H9 (cell line): ENCODE measurements at regions not wholly inside any gene's neighbourhood (a gene's known extent, or its start where the extent isn't known, plus 50 kb on each side); places are given as distances from the start of the nearest gene placed in this dataset.
"Not testable (repeated sequence)": the region's sequence is repeated elsewhere in the genome, so short reads cannot be mapped to it uniquely, and the experiment has no call there.

Experiments
- DNase-seq: peaks from one replicate; pipeline ENCODE4 v3.0.0-alpha.2; 2017
- H2AFZ ChIP-seq: one replicate; pipeline ENCODE4 v1.6.1; 2013; ENCODE audit warnings: mild to moderate bottlenecking, low read length, control low read depth, moderate library complexity
- H2AK5ac ChIP-seq: 2 replicates; pipeline ENCODE4 v1.6.1; 2013; ENCODE audit warnings: low read length, control low read depth, mixed read lengths; ENCODE audit not compliant: insufficient read length
- H2BK120ac ChIP-seq: one replicate; pipeline ENCODE4 v1.6.1; 2013; ENCODE audit warnings: low read depth, mild to moderate bottlenecking, low read length, control low read depth, inconsistent platforms; ENCODE audit not compliant: poor library complexity, severe bottlenecking
- H2BK12ac ChIP-seq: 2 replicates; pipeline ENCODE4 v1.6.1; 2013; ENCODE audit warnings: low read length, control low read depth, mixed read lengths, low read depth; ENCODE audit not compliant: insufficient read length
- H2BK15ac ChIP-seq: 2 replicates; pipeline ENCODE4 v1.6.1; 2013; ENCODE audit warnings: low read depth, low read length, control low read depth
- H2BK20ac ChIP-seq: one replicate; pipeline ENCODE4 v1.6.1; 2013; ENCODE audit warnings: low read depth, mild to moderate bottlenecking, low read length, control low read depth, inconsistent platforms; ENCODE audit not compliant: poor library complexity, severe bottlenecking
- H2BK5ac ChIP-seq: 2 replicates; pipeline ENCODE4 v1.6.1; 2013; ENCODE audit warnings: low read length, control low read depth, mixed read lengths; ENCODE audit not compliant: insufficient read length
- H3K14ac ChIP-seq: 2 replicates; pipeline ENCODE4 v1.6.1; 2013; ENCODE audit warnings: low read length, control low read depth; ENCODE audit not compliant: insufficient read depth
- H3K18ac ChIP-seq: 2 replicates; pipeline ENCODE4 v1.6.1; 2013; ENCODE audit warnings: low read depth, mild to moderate bottlenecking, mixed read lengths, low read length, control low read depth; ENCODE audit not compliant: insufficient read length
- H3K23ac ChIP-seq: 2 replicates; pipeline ENCODE4 v1.6.1; 2013; ENCODE audit warnings: low read length, control low read depth, mixed read lengths, low read depth; ENCODE audit not compliant: insufficient read length
- H3K23me2 ChIP-seq: 2 replicates; pipeline ENCODE4 v1.6.1; 2013; ENCODE audit warnings: low read depth, mild to moderate bottlenecking, mixed read lengths, low read length, control low read depth; ENCODE audit not compliant: insufficient read length, poor library complexity, severe bottlenecking
- H3K27ac ChIP-seq: 2 replicates; pipeline ENCODE4 v1.5.1; 2013; ENCODE audit warnings: low read length, control low read depth, mixed read lengths, low read depth; ENCODE audit not compliant: insufficient read length
- H3K27me3 ChIP-seq: 2 replicates; pipeline ENCODE4 v1.6.1; 2013; ENCODE audit warnings: low read length, control low read depth, inconsistent platforms; ENCODE audit not compliant: insufficient read depth
- H3K4ac ChIP-seq: 2 replicates; pipeline ENCODE4 v1.6.1; 2013; ENCODE audit warnings: low read depth, mild to moderate bottlenecking, control low read depth, inconsistent platforms, low read length, moderate library complexity
- H3K4me1 ChIP-seq: 2 replicates; pipeline ENCODE4 v1.6.1; 2013; ENCODE audit warnings: low read length, control low read depth, inconsistent platforms; ENCODE audit not compliant: insufficient read depth
- H3K4me2 ChIP-seq: 2 replicates; pipeline ENCODE4 v1.6.1; 2013; ENCODE audit warnings: low read length, control low read depth, mixed read lengths; ENCODE audit not compliant: insufficient read length, insufficient read depth
- H3K56ac ChIP-seq: 2 replicates; pipeline ENCODE4 v1.6.1; 2013; ENCODE audit warnings: low read depth, mild to moderate bottlenecking, mixed read lengths, low read length, control low read depth; ENCODE audit not compliant: insufficient read length
- H3K79me1 ChIP-seq: 2 replicates; pipeline ENCODE4 v1.6.1; 2013; ENCODE audit warnings: low read depth, mild to moderate bottlenecking, moderate library complexity, low read length, control low read depth, inconsistent platforms; ENCODE audit not compliant: insufficient read depth, poor library complexity, severe bottlenecking
- H3K79me2 ChIP-seq: 2 replicates; pipeline ENCODE4 v1.6.1; 2013; ENCODE audit warnings: low read length, control low read depth, inconsistent platforms; ENCODE audit not compliant: insufficient read depth
- H3K9ac ChIP-seq: 2 replicates; pipeline ENCODE4 v1.6.1; 2013; ENCODE audit warnings: low read length, control low read depth, mixed read lengths; ENCODE audit not compliant: insufficient read length; ENCODE audit errors: extremely low read depth
- H3K9me3 ChIP-seq: one replicate; pipeline ENCODE4 v1.6.1; 2013; ENCODE audit warnings: low read depth, low read length, inconsistent platforms; ENCODE audit not compliant: control insufficient read depth
- H3T11ph ChIP-seq: one replicate; pipeline ENCODE4 v1.6.1; 2013; ENCODE audit warnings: mild to moderate bottlenecking, low read length, control low read depth, inconsistent platforms
- H4K20me1 ChIP-seq: one replicate; pipeline ENCODE4 v1.6.1; 2013; ENCODE audit not compliant: control insufficient read depth, insufficient read length, insufficient read depth
- H4K5ac ChIP-seq: 2 replicates; pipeline ENCODE4 v1.6.1; 2013; ENCODE audit warnings: low read depth, mild to moderate bottlenecking, mixed read lengths, low read length, control low read depth; ENCODE audit not compliant: insufficient read length
- H4K8ac ChIP-seq: replicated peaks from 2 replicates; pipeline ENCODE4 v1.6.1; 2013; ENCODE audit warnings: low read length, control low read depth, mixed read lengths, low read depth; ENCODE audit not compliant: insufficient read length
- H4K91ac ChIP-seq: 2 replicates; pipeline ENCODE4 v1.6.1; 2013; ENCODE audit warnings: low read depth, mild to moderate bottlenecking, moderate library complexity, mixed read lengths, low read length, control low read depth; ENCODE audit not compliant: insufficient read length
- H3K27ac Mint-ChIP-seq, 3 experiments: 2 replicates in 2 of 3; 3 replicates in 1 of 3; pipeline ENCODE4 v1.8.0; 2020 to 2021; ENCODE audit warnings: mixed read lengths in 3 of 3, mild to moderate bottlenecking in 1 of 3, moderate library complexity in 1 of 3
- H3K27me3 Mint-ChIP-seq: 2 replicates; pipeline ENCODE4 v1.8.0; 2021; ENCODE audit warnings: low read depth, mild to moderate bottlenecking, moderate library complexity, mixed read lengths
- H3K36me3 Mint-ChIP-seq, 3 experiments: 2 replicates in 2 of 3; 3 replicates in 1 of 3; pipeline ENCODE4 v1.8.0; 2020 to 2021; ENCODE audit warnings: low read depth in 3 of 3, mixed read lengths in 3 of 3; ENCODE audit not compliant: insufficient read depth in 1 of 3
- H3K4me1 Mint-ChIP-seq, 2 experiments: 2 replicates each; pipeline ENCODE4 v1.8.0; 2020; ENCODE audit warnings: mixed read lengths in 2 of 2
- H3K4me3 Mint-ChIP-seq, 2 experiments: 2 replicates in 1 of 2; 3 replicates in 1 of 2; pipeline ENCODE4 v1.8.0; 2020 to 2021; ENCODE audit warnings: mild to moderate bottlenecking in 2 of 2, mixed read lengths in 2 of 2, moderate library complexity in 1 of 2
- H3K9me3 Mint-ChIP-seq, 2 experiments: 2 replicates in 1 of 2; 3 replicates in 1 of 2; pipeline ENCODE4 v1.8.0; 2020; ENCODE audit warnings: mild to moderate bottlenecking in 2 of 2, mixed read lengths in 2 of 2, moderate library complexity in 1 of 2
- WGBS: extraction: QIAGEN DNeasy Blood & Tissue Kit; methylation state at CpG from one replicate; pipeline ENCODE4 v1.1.7; 2013; ENCODE audit warnings: missing lambda C conversion rate, low lambda C conversion rate, mixed read lengths; ENCODE audit not compliant: insufficient read length; ENCODE audit errors: extremely low coverage; 5-methylcytosine and 5-hydroxymethylcytosine counted together
- TF ChIP-seq, protein P1 (sequence below): fragments of 200-600 bp; sonication (generic); conservative IDR thresholded peaks from 3 replicates; pipeline ENCODE4 v1.8.0; 2021; ENCODE audit warnings: antibody characterized with exemption, mild to moderate bottlenecking

DNA sequence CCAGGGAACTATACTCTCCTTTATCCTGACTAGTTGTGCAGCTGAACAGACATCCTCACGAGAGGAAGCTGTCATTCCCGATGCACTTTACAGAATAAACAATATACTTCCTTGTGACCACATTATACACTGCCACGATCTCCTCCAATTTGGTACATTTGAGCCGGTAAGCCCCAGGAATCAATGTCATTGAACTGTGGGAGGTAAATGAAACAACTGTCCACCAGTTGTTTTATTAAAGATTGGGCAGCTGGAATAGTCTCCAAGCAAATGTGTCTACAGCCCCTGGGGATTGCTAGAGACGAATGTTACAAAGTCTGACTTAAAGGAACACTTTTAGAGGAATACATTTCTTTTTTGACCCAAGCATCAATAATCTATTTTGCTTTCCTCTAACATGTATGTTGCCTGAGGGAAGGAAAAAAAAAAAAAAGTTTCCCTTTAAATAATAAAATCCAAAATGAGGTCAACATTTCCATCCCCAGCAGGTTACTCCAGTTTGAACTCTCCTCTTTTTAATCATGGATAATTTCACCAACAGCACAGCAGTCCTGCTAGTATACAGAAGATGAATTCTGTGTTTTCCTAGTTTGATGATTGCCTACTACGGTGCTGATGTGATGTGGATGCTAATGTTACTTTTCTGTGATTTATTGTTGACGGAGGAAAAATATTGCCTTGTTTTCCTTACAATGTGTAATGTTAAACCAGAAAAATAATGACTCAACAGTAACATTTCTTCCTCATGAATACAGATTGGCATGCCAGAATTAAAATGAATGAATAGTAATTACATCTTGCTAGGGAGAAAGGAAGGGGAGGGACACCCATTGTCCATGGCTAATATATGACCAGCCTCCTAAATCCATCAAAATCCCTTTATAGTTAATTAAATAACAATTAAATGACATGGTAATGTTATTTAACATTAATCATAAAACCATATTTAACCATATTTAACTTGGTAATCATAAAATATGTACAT lies 360.9 kb downstream of the NEBL start:
- H2BK12ac ChIP-seq = no peak overlapping the region
- H2AK5ac ChIP-seq = no peak overlapping the region
- no peak overlapping the region for H2BK15ac ChIP-seq
- Mint-ChIP-seq H3K36me3 (peaks cover 14 to 28% (median 23%) of the 10 kb centered on the region in 3 experiments), H3K27ac (no peak overlapping the region), H3K27me3 (no peaks in the 10 kb centered on the region), H3K4me1 (peaks cover 0 to 2% of the 10 kb centered on the region in 2 experiments; a peak in 1 of 4 replicates), H3K9me3 (peaks cover 15 to 23% of the 10 kb centered on the region in 2 experiments), H3K4me3 (no peak overlapping the region)
- H4K8ac ChIP-seq = no peak overlapping the region
- H3K79me2 ChIP-seq = no peaks in the 10 kb centered on the region
- no peaks in the 10 kb centered on the region for H3K9me3 ChIP-seq
- H4K91ac ChIP-seq = no peak overlapping the region
- no peak overlapping the region for H3K9ac ChIP-seq
- no peaks in the 10 kb centered on the region for H3K23me2 ChIP-seq
- no peak overlapping the region for H3K18ac ChIP-seq
- no peak overlapping the region for H3K4ac ChIP-seq
- H3K14ac ChIP-seq = no peak overlapping the region
- H2BK20ac ChIP-seq = no peak overlapping the region
- TF ChIP-seq, protein P1, sequence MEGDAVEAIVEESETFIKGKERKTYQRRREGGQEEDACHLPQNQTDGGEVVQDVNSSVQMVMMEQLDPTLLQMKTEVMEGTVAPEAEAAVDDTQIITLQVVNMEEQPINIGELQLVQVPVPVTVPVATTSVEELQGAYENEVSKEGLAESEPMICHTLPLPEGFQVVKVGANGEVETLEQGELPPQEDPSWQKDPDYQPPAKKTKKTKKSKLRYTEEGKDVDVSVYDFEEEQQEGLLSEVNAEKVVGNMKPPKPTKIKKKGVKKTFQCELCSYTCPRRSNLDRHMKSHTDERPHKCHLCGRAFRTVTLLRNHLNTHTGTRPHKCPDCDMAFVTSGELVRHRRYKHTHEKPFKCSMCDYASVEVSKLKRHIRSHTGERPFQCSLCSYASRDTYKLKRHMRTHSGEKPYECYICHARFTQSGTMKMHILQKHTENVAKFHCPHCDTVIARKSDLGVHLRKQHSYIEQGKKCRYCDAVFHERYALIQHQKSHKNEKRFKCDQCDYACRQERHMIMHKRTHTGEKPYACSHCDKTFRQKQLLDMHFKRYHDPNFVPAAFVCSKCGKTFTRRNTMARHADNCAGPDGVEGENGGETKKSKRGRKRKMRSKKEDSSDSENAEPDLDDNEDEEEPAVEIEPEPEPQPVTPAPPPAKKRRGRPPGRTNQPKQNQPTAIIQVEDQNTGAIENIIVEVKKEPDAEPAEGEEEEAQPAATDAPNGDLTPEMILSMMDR = no peak
- H3K4me1 ChIP-seq = no peaks in the 10 kb centered on the region
- H3K4me2 ChIP-seq = no peak overlapping the region
- no peaks in the 10 kb centered on the region for H3K27me3 ChIP-seq
- no peak for DNase-seq
- no peaks in the 10 kb centered on the region for H3K79me1 ChIP-seq
- H2BK120ac ChIP-seq = no peak overlapping the region
- no peak overlapping the region for H3K56ac ChIP-seq
- no peak overlapping the region for H4K5ac ChIP-seq
- H2AFZ ChIP-seq = no peak overlapping the region
- no CpG with 5 or more reads among the region's 7 CpGs for WGBS
- H2BK5ac ChIP-seq = no peak overlapping the region
- H3T11ph ChIP-seq = no peak overlapping the region
- H3K27ac ChIP-seq = no peak overlapping the region
- H3K23ac ChIP-seq = no peak overlapping the region
- H4K20me1 ChIP-seq = no peaks in the 10 kb centered on the region

DNA sequence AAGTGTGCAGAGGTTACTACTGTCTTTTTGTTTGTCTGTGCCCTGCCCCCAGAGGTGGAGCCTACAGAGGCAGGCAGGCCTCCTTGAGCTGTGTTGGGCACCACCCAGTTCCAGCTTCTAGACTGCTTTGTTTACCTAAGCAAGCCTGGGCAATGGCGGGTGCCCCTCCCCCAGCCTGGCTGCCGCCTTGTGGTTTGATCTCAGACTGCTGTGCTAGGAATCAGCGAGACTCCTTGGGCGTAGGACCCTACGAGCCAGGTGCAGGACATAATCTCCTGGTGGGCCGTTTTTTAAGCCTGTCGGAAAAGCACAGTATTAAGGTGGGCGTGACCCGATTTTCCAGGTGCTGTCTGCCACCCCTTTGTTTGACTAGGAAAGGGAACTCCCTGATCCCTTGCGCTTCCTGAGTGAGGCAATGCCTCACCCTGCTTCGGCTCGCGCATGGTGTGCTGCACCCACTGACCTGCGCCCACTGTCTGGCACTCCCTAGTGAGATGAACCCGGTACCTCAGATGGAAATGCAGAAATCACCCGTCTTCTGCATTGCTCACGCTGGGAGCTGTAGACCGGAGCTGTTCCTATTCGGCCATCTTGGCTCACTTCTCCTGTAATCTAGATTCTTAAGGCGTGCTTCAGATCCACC lies 365.7 kb downstream of the NEBL start:
- H3K4me3 Mint-ChIP-seq, H3T11ph ChIP-seq, H2BK15ac ChIP-seq, H4K20me1 ChIP-seq, H3K4me2 ChIP-seq, H3K9me3 ChIP-seq, H3K4ac ChIP-seq, H3K27me3 Mint-ChIP-seq, H2BK120ac ChIP-seq, H3K9ac ChIP-seq, H3K79me1 ChIP-seq, H2AFZ ChIP-seq, H4K8ac ChIP-seq, H2BK20ac ChIP-seq, H4K91ac ChIP-seq, H3K27ac ChIP-seq, H2BK12ac ChIP-seq, H2AK5ac ChIP-seq, H3K23me2 ChIP-seq, H3K79me2 ChIP-seq, H3K4me1 Mint-ChIP-seq, H3K18ac ChIP-seq, H3K56ac ChIP-seq, H3K23ac ChIP-seq, H4K5ac ChIP-seq, H2BK5ac ChIP-seq, H3K4me1 ChIP-seq, H3K27me3 ChIP-seq: not testable (repeated sequence)
- DNase-seq = peak; percentile 31
- Mint-ChIP-seq H3K27ac (peak overlapping the region in 1 of 3 experiments; percentile 75; a peak in 1 of 7 replicates), H3K36me3 (peaks cover 12 to 20% (median 13%) of the 10 kb centered on the region in 3 experiments), H3K9me3 (peaks cover 15 to 19% of the 10 kb centered on the region in 2 experiments)
- WGBS = no CpG with 5 or more reads among the region's 20 CpGs
- H3K14ac ChIP-seq = peak overlapping the region; percentile 24; the same call in 1 of the 2 replicates
